Endothelial cell of umbilical vein (primary cell): ENCODE measurements at regions not wholly inside any gene's neighbourhood (a gene's known extent, or its start where the extent isn't known, plus 50 kb on each side); places are given as distances from the start of the nearest gene placed in this dataset.

Experiments used
- BruUV-seq: library from RNA; stranded (reverse); fragments of 400-500 nt; replicated peaks from 2 replicates; lab custom pipeline; 2021; lab: Mats Ljungman, UMichigan
- CTCF ChIA-PET: fragments of 300-600, 350-600 bp; sonication (Branson Sonifier 250); formaldehyde crosslinking; loops from one replicate; lab custom pipeline; 2021; ENCODE audit warnings: antibody characterized with exemption, inconsistent platforms; lab: Charles Lee
- POLR2A ChIA-PET: fragments of 300-600, 350-600 bp; sonication (Branson Sonifier 250); formaldehyde crosslinking; loops from one replicate; lab custom pipeline; 2021; ENCODE audit warnings: antibody characterized with exemption, inconsistent platforms; lab: Charles Lee
- DNase-seq: peaks from one replicate; pipeline ENCODE4 v3.0.0-alpha.2; 2011; ENCODE audit warnings: low read depth, low spot score
- FAIRE-seq: peaks from 2 replicates; lab custom pipeline; 2011; peaks lifted over from hg19 to GRCh38; lab: Jason Lieb, UNC
- H2AFZ ChIP-seq: 2 replicates; pipeline ENCODE4 v1.6.0; 2012; ENCODE audit warnings: low read depth, low read length, control low read depth, inconsistent platforms
- H3K27ac ChIP-seq: 2 replicates; pipeline ENCODE4 v1.5.1; 2011; ENCODE audit warnings: low read depth, mild to moderate bottlenecking, control low read depth, low read length, moderate library complexity; ENCODE audit not compliant: insufficient read depth
- H3K27me3 ChIP-seq, 2 experiments: 2 replicates each; pipeline versions ENCODE4 v1.6.0 to v1.6.1; 2011; ENCODE audit warnings: low read length in 2 of 2, mixed read lengths in 1 of 2; ENCODE audit not compliant: control insufficient read depth in 2 of 2, insufficient read depth in 2 of 2
- H3K36me3 ChIP-seq, 2 experiments: 2 replicates in 1 of 2; 3 replicates in 1 of 2; pipeline ENCODE4 v1.5.1; 2011; ENCODE audit warnings: low read length in 2 of 2, mild to moderate bottlenecking in 1 of 2, moderate library complexity in 1 of 2; ENCODE audit not compliant: control insufficient read depth in 2 of 2, insufficient read depth in 2 of 2; ENCODE audit errors: extremely low read depth in 1 of 2
- H3K4me1 ChIP-seq: 3 replicates; pipeline ENCODE4 v1.5.1; 2011; ENCODE audit warnings: mild to moderate bottlenecking, low read length; ENCODE audit not compliant: control insufficient read depth, insufficient read depth; ENCODE audit errors: extremely low read depth
- H3K4me2 ChIP-seq: 2 replicates; pipeline ENCODE4 v1.6.1; 2011; ENCODE audit warnings: low read length, control low read depth, mixed read lengths; ENCODE audit not compliant: insufficient read depth
- H3K4me3 ChIP-seq, 3 experiments: fragments of 200-600 bp in 1 of 3; sonication (generic), shearing (Covaris generic) in 1 of 3; replicated peaks in 1 of 3; 2 replicates each; pipeline ENCODE4 v1.5.1; 2011 to 2016; ENCODE audit warnings: control low read depth in 3 of 3, low read length in 3 of 3, mild to moderate bottlenecking in 2 of 3, inconsistent platforms in 1 of 3, low read depth in 1 of 3, moderate library complexity in 1 of 3; ENCODE audit not compliant: insufficient read depth in 1 of 3
- H3K79me2 ChIP-seq: 2 replicates; pipeline ENCODE4 v1.6.0; 2012; ENCODE audit warnings: low read length, inconsistent platforms; ENCODE audit not compliant: control insufficient read depth, insufficient read depth
- H3K9ac ChIP-seq: replicated peaks from 2 replicates; pipeline ENCODE3; 2011; ENCODE audit warnings: low read length, control low read depth; ENCODE audit not compliant: insufficient read depth; ENCODE audit errors: extremely low read depth
- H3K9me1 ChIP-seq: replicated peaks from 3 replicates; pipeline ENCODE4 v1.6.0; 2011; ENCODE audit warnings: mild to moderate bottlenecking, low read length; ENCODE audit not compliant: control insufficient read depth, insufficient read depth; ENCODE audit errors: extremely low read depth
- H3K9me3 ChIP-seq: replicated peaks from 2 replicates; pipeline ENCODE4 v1.5.1; 2012; ENCODE audit warnings: low read length, inconsistent platforms; ENCODE audit not compliant: control insufficient read depth, insufficient read depth
- H4K20me1 ChIP-seq: replicated peaks from 2 replicates; pipeline ENCODE3; 2011; ENCODE audit warnings: mild to moderate bottlenecking, low read length; ENCODE audit not compliant: control insufficient read depth, insufficient read depth; ENCODE audit errors: extremely low read depth
- EZH2 ChIP-seq: IDR thresholded peaks from 2 replicates; pipeline ENCODE4 v1.6.1; 2012; ENCODE audit warnings: borderline replicate concordance, low read depth, mild to moderate bottlenecking, moderate library complexity, low read length, inconsistent platforms; ENCODE audit not compliant: severe bottlenecking
- FOS ChIP-seq: IDR thresholded peaks from 2 replicates; pipeline ENCODE4 v1.6.1; 2011; ENCODE audit warnings: mild to moderate bottlenecking, low read length, moderate library complexity, borderline replicate concordance; ENCODE audit not compliant: insufficient read depth
- GATA2 ChIP-seq: IDR thresholded peaks from 2 replicates; pipeline ENCODE4 v1.7.0; 2011; ENCODE audit warnings: low read depth, mild to moderate bottlenecking, moderate library complexity, mixed read lengths, low read length; ENCODE audit not compliant: insufficient read length, insufficient read depth
- JUN ChIP-seq: IDR thresholded peaks from 2 replicates; pipeline ENCODE4 v1.6.1; 2011; ENCODE audit warnings: borderline replicate concordance, low read depth; ENCODE audit not compliant: insufficient read length, insufficient read depth
- MYC ChIP-seq: IDR thresholded peaks from one replicate; pipeline ENCODE4 v1.6.1; 2011; ENCODE audit warnings: mild to moderate bottlenecking, low read depth, low read length
- POLR2A ChIP-seq: IDR thresholded peaks from 2 replicates; pipeline ENCODE4 v1.6.1; 2012; ENCODE audit warnings: low read depth, mild to moderate bottlenecking, control low read depth, low read length
- POLR2AphosphoS5 ChIP-seq: IDR thresholded peaks from 2 replicates; pipeline ENCODE4 v1.6.1; 2012; ENCODE audit warnings: low read depth, mild to moderate bottlenecking, control low read depth, low read length, moderate library complexity; ENCODE audit not compliant: insufficient read depth
- dilution Hi-C: fragments of 300-500 bp; cut with MboI; formaldehyde crosslinking; loops from one replicate; pipeline ENCODE4 v1.15.0; 2019; ENCODE audit warnings: low sequenced_read_pairs; ENCODE audit not compliant: extremely low pct_ligation_motif_present
- intact Hi-C: fragments of 100-400 bp; cut with micrococcal nuclease; formaldehyde crosslinking; loops from one replicate; pipeline ENCODE4 v1.10.0; 2022
- TF ChIP-seq, protein P1 (sequence below): IDR thresholded peaks from 2 replicates; pipeline ENCODE4 v1.6.1; 2011; ENCODE audit not compliant: insufficient read depth, insufficient read length
- TF ChIP-seq, protein P2 (sequence below), 2 donors: IDR thresholded peaks; 1 replicate in 1 of 2; 2 replicates in 1 of 2; pipeline ENCODE4 v1.5.1; 2011; ENCODE audit warnings: low read length in 2 of 2, mild to moderate bottlenecking in 2 of 2, moderate library complexity in 2 of 2, control low read depth in 1 of 2, inconsistent platforms in 1 of 2, low read depth in 1 of 2; ENCODE audit not compliant: insufficient read depth in 1 of 2; ENCODE audit errors: extremely low read depth in 1 of 2

DNA sequence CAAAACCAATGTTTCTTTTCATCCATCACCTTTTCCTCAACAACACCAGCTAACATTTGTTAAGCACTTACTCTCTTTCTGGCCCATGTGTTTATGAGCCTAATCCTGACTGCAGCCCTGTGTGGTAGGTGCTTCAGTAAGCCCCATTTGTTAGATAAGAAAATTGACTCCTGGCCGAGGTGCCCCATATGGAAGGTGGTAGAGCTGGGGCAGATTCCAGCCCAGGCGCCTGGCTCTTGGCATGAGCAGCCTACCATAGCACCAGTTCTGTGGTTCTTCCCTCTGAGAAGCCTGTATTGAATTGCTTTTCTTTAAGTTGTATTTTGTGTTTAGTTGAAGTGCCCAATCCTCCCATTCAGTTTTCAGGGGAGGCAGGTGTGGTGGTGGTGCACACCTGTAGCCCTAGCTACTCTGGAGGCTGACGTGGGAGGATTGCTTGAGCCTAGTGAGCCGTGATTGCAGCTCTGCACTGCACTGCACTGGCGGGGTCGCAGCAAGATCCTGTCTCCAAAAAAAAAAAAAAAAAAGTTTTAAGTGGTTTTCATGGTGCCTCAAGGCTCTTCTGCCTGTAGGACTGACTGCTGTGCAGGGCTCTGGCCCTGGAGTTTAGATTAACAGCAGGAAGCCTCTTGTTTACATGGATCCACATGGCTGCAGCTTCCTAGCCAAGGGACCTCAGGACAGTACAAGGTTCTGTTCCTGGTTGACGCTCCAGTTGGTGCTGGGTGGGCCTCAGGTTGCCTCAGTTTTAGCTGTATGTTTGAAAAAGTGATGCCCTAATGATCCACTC, 125.9 kb downstream of the MRPS6 start:
- intact Hi-C loops (no loop called here), dilution Hi-C loops (no loop called here)
- CTCF ChIA-PET = interaction anchor here (1.3 to 7.7 kb wide), 3 partner anchors 33 to 276 kb away, joined by 3 to 218 read pairs (median 8); no protein-coding TSS in a partner anchor
- no peak overlapping the region for H2AFZ ChIP-seq
- H3K27me3 ChIP-seq = peaks cover 3 to 11% of the 10 kb centered on the region in 2 experiments
- no peak overlapping the region for H3K4me3 ChIP-seq
- H3K9me3 ChIP-seq = no peaks in the 10 kb centered on the region
- H3K9me1 ChIP-seq = no peaks in the 10 kb centered on the region
- BruUV-seq = no TSS peak
- TF ChIP-seq POLR2AphosphoS5 (no peak), EZH2 (no peak), JUN (no peak), GATA2 (no peak), FOS (no peak), MYC (no peak), POLR2A (no peak)
- TF ChIP-seq, protein P1, sequence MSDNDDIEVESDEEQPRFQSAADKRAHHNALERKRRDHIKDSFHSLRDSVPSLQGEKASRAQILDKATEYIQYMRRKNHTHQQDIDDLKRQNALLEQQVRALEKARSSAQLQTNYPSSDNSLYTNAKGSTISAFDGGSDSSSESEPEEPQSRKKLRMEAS = no peak
- TF ChIP-seq, protein P2, sequence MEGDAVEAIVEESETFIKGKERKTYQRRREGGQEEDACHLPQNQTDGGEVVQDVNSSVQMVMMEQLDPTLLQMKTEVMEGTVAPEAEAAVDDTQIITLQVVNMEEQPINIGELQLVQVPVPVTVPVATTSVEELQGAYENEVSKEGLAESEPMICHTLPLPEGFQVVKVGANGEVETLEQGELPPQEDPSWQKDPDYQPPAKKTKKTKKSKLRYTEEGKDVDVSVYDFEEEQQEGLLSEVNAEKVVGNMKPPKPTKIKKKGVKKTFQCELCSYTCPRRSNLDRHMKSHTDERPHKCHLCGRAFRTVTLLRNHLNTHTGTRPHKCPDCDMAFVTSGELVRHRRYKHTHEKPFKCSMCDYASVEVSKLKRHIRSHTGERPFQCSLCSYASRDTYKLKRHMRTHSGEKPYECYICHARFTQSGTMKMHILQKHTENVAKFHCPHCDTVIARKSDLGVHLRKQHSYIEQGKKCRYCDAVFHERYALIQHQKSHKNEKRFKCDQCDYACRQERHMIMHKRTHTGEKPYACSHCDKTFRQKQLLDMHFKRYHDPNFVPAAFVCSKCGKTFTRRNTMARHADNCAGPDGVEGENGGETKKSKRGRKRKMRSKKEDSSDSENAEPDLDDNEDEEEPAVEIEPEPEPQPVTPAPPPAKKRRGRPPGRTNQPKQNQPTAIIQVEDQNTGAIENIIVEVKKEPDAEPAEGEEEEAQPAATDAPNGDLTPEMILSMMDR (IDR thresholded peaks at IDR 0.05; ENCODE audit: extremely low read depth in 1 of 2, insufficient read depth in 1 of 2, low read depth in 1 of 2, low read length in 2 of 2) = no peak
- no peaks in the 10 kb centered on the region for H3K79me2 ChIP-seq
- H4K20me1 ChIP-seq = no peaks in the 10 kb centered on the region
- H3K9ac ChIP-seq = no peak overlapping the region
- peaks cover 6% of the 10 kb centered on the region for H3K4me1 ChIP-seq
- FAIRE-seq = no peak
- H3K27ac ChIP-seq = no peak overlapping the region
- no peak overlapping the region for H3K4me2 ChIP-seq
- POLR2A ChIA-PET = no interaction called here
- no peak for DNase-seq
- H3K36me3 ChIP-seq = no peaks in the 10 kb centered on the region
